CD4-positive, alpha-beta T cell treated with Interferon gamma for 1 hour (primary cell): ENCODE measurements at regions not wholly inside any gene's neighbourhood (a gene's known extent, or its start where the extent isn't known, plus 50 kb on each side); places are given as distances from the start of the nearest gene placed in this dataset.

Source experiments
- DNase-seq: peaks from one replicate; pipeline ENCODE4 v3.0.0-alpha.2; 2020

- DNase-seq: no peak
Measured at GRCh38 chr1:56063461-56063860, 515.9 kb downstream of the PLPP3 start.

GRCh38 chr1:56062625-56063024 is 516.7 kb downstream of the PLPP3 start:
- no peak for DNase-seq

GRCh38 chr1:56061824-56062223 is 517.5 kb downstream of the PLPP3 start:
- DNase-seq: no peak

GRCh38 chr1:56060906-56061305 is 518.5 kb downstream of the PLPP3 start:
- DNase-seq: no peak

- no peak for DNase-seq
Measured at GRCh38 chr1:56057466-56058405, 521.6 kb downstream of the PLPP3 start.

- no peak for DNase-seq
Measured at GRCh38 chr1:56056438-56057287, 522.7 kb downstream of the PLPP3 start.

- no peak for DNase-seq
Measured at GRCh38 chr1:56054959-56055358, 524.4 kb downstream of the PLPP3 start.

- DNase-seq: no peak
Measured at GRCh38 chr1:56052041-56052440, 527.3 kb downstream of the PLPP3 start.

- DNase-seq: no peak
Measured at GRCh38 chr1:56050911-56051310, 528.5 kb downstream of the PLPP3 start.

GRCh38 chr1:56045477-56045876 is 533.9 kb downstream of the PLPP3 start:
- no peak for DNase-seq

- DNase-seq: no peak
Measured at GRCh38 chr1:56045062-56045461, 534.3 kb downstream of the PLPP3 start.

GRCh38 chr1:56036479-56036878 is 542.9 kb downstream of the PLPP3 start:
- no peak for DNase-seq

GRCh38 chr1:56034847-56035481 is 544.4 kb downstream of the PLPP3 start:
- DNase-seq: no peak

GRCh38 chr1:56034222-56034621 is 545.1 kb downstream of the PLPP3 start:
- DNase-seq: no peak

GRCh38 chr1:56033321-56034037 is 545.9 kb downstream of the PLPP3 start:
- DNase-seq: no peak

GRCh38 chr1:56032096-56032676 is 547.2 kb downstream of the PLPP3 start:
- no peak for DNase-seq

GRCh38 chr1:56031001-56031400 is 548.4 kb downstream of the PLPP3 start:
- no peak for DNase-seq

GRCh38 chr1:56029319-56030003 is 549.9 kb downstream of the PLPP3 start:
- no peak for DNase-seq

- no peak for DNase-seq
Measured at GRCh38 chr1:56028911-56029310, 550.5 kb downstream of the PLPP3 start.

- DNase-seq: no peak
Measured at GRCh38 chr1:56028244-56028643, 551.1 kb downstream of the PLPP3 start.

GRCh38 chr1:56025942-56026341 is 553.4 kb downstream of the PLPP3 start:
- DNase-seq: no peak

GRCh38 chr1:56024155-56024554 is 555.2 kb downstream of the PLPP3 start:
- no peak for DNase-seq
